ENCODE measurements at regions not wholly inside any gene's neighbourhood (a gene's known extent, or its start where the extent isn't known, plus 50 kb on each side); places are given as distances from the start of the nearest gene placed in this dataset.

DNA sequence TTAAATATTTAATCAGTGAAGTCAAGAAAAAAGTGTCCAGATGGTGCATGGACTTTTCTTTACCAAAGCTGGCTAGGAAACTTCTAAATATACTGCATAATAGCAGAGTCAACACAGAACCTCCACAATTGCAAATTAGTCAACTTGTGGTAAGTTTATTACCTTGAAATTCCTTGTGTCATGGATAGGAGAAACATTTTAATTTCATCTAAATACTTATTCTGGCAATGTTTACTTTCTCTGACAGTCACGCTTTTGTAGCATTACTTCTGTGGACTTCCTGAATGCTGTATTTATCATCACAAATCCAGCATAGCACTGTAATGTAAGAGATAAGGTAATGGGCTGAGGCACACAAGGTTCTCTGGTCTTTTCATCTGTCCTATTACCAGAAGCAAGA, 2266.1 kb downstream of the PCDH7 start:
- no peak overlapping the region for H3K14ac ChIP-seq (ENCODE audit: insufficient read depth, low read length)
- no peaks in the 10 kb centered on the region for H3K9me3 ChIP-seq (ENCODE audit: control insufficient read depth, low read depth, low read length)
- no peak overlapping the region for H2AFZ ChIP-seq (ENCODE audit: low read length)
- no peak overlapping the region for H3K23ac ChIP-seq (ENCODE audit: insufficient read length, low read depth, low read length)
- no peaks in the 10 kb centered on the region for H3K23me2 ChIP-seq (ENCODE audit: insufficient read length, low read depth, low read length, poor library complexity, severe bottlenecking)
- no peak overlapping the region for H3K4ac ChIP-seq (ENCODE audit: low read depth, low read length)
- no peak overlapping the region for H3K9ac ChIP-seq (ENCODE audit: extremely low read depth, insufficient read length, low read length)
- Mint-ChIP-seq H3K4me3 (no peak overlapping the region), H3K9me3 (no peaks in the 10 kb centered on the region), H3K4me1 (no peaks in the 10 kb centered on the region), H3K27ac (no peak overlapping the region; a peak in 1 of 7 replicates), H3K36me3 (ENCODE audit: insufficient read depth in 1 of 3, low read depth in 3 of 3) (no peaks in the 10 kb centered on the region), H3K27me3 (ENCODE audit: low read depth) (no peaks in the 10 kb centered on the region)
- WGBS (ENCODE audit: extremely low coverage, insufficient read length, low lambda C conversion rate): no CpG with 5 or more reads among the region's 1 CpG
- no peak overlapping the region for H3K27ac ChIP-seq (ENCODE audit: insufficient read length, low read depth, low read length)
- H4K20me1 ChIP-seq (ENCODE audit: control insufficient read depth, insufficient read depth, insufficient read length): no peaks in the 10 kb centered on the region
- no peak overlapping the region for H3K18ac ChIP-seq (ENCODE audit: insufficient read length, low read depth, low read length)
- no peaks in the 10 kb centered on the region for H3K4me1 ChIP-seq (ENCODE audit: insufficient read depth, low read length)
- no peak overlapping the region for H3K4me2 ChIP-seq (ENCODE audit: insufficient read depth, insufficient read length, low read length)
- no peak overlapping the region for H2BK5ac ChIP-seq (ENCODE audit: insufficient read length, low read length)
- H3T11ph ChIP-seq (ENCODE audit: low read length): no peak overlapping the region
- H2AK5ac ChIP-seq (ENCODE audit: insufficient read length, low read length): no peak overlapping the region
- DNase-seq: no peak
- no peak overlapping the region for H2BK120ac ChIP-seq (ENCODE audit: low read depth, low read length, poor library complexity, severe bottlenecking)
- no peak overlapping the region for H4K5ac ChIP-seq (ENCODE audit: insufficient read length, low read depth, low read length)
- H3K79me1 ChIP-seq (ENCODE audit: insufficient read depth, low read depth, low read length, poor library complexity, severe bottlenecking): no peaks in the 10 kb centered on the region
- no peaks in the 10 kb centered on the region for H3K27me3 ChIP-seq (ENCODE audit: insufficient read depth, low read length)
- no peak for TF ChIP-seq CTCF (conservative IDR thresholded peaks at IDR 0.05)
- H2BK20ac ChIP-seq (ENCODE audit: low read depth, low read length, poor library complexity, severe bottlenecking): no peak overlapping the region
- H3K56ac ChIP-seq (ENCODE audit: insufficient read length, low read depth, low read length): no peak overlapping the region
- no peak overlapping the region for H2BK15ac ChIP-seq (ENCODE audit: low read depth, low read length)
- no peak overlapping the region for H4K91ac ChIP-seq (ENCODE audit: insufficient read length, low read depth, low read length)
- H3K79me2 ChIP-seq (ENCODE audit: insufficient read depth, low read length): no peaks in the 10 kb centered on the region
- no peak overlapping the region for H2BK12ac ChIP-seq (ENCODE audit: insufficient read length, low read depth, low read length)
- H4K8ac ChIP-seq (replicated peaks; ENCODE audit: insufficient read length, low read depth, low read length): no peak overlapping the region

Data from H9 (cell line).